Muscle layer of duodenum (tissue), 2 donors: ENCODE measurements at regions not wholly inside any gene's neighbourhood (a gene's known extent, or its start where the extent isn't known, plus 50 kb on each side); places are given as distances from the start of the nearest gene placed in this dataset.
"Not testable (repeated sequence)": the region's sequence is repeated elsewhere in the genome, so short reads cannot be mapped to it uniquely, and the experiment has no call there.

Source experiments
- H3K27ac ChIP-seq: one replicate; pipeline ENCODE4 v1.7.0; 2013; ENCODE audit warnings: mild to moderate bottlenecking, low read length
- H3K27me3 ChIP-seq: one replicate; pipeline ENCODE4 v1.7.0; 2013; ENCODE audit warnings: low read depth, mild to moderate bottlenecking, control low read depth, low read length
- H3K36me3 ChIP-seq, 2 donors: one replicate each; pipeline ENCODE4 v1.7.0; 2013; ENCODE audit warnings: low read length in 2 of 2, control low read depth in 1 of 2, mild to moderate bottlenecking in 1 of 2; ENCODE audit not compliant: insufficient read depth in 2 of 2, control insufficient read depth in 1 of 2
- H3K4me1 ChIP-seq, 2 donors: one replicate each; pipeline ENCODE4 v1.7.0; 2013; ENCODE audit warnings: low read length in 2 of 2, mild to moderate bottlenecking in 2 of 2, control low read depth in 1 of 2, moderate library complexity in 1 of 2; ENCODE audit not compliant: insufficient read depth in 2 of 2, control insufficient read depth in 1 of 2
- H3K4me3 ChIP-seq, 2 donors: one replicate each; pipeline ENCODE4 v1.7.0; 2013; ENCODE audit warnings: low read length in 2 of 2, low read depth in 1 of 2, mild to moderate bottlenecking in 1 of 2
- H3K9me3 ChIP-seq, 2 donors: one replicate each; pipeline ENCODE4 v1.7.0; 2013; ENCODE audit warnings: low read length in 2 of 2, control low read depth in 1 of 2, mild to moderate bottlenecking in 1 of 2; ENCODE audit not compliant: control insufficient read depth in 1 of 2
- donor health status: healthy.

- not testable (repeated sequence) for H3K4me3 ChIP-seq, H3K36me3 ChIP-seq, H3K9me3 ChIP-seq, H3K27ac ChIP-seq, H3K4me1 ChIP-seq, H3K27me3 ChIP-seq
These were observed 238.1 kb downstream of the GOLGA6L6 start for GRCh38 chr15:20303248-20304171.

- not testable (repeated sequence) for H3K4me3 ChIP-seq, H3K4me1 ChIP-seq, H3K36me3 ChIP-seq, H3K27me3 ChIP-seq, H3K27ac ChIP-seq, H3K9me3 ChIP-seq
These were observed 239.2 kb downstream of the GOLGA6L6 start for GRCh38 chr15:20302141-20303069.

DNA sequence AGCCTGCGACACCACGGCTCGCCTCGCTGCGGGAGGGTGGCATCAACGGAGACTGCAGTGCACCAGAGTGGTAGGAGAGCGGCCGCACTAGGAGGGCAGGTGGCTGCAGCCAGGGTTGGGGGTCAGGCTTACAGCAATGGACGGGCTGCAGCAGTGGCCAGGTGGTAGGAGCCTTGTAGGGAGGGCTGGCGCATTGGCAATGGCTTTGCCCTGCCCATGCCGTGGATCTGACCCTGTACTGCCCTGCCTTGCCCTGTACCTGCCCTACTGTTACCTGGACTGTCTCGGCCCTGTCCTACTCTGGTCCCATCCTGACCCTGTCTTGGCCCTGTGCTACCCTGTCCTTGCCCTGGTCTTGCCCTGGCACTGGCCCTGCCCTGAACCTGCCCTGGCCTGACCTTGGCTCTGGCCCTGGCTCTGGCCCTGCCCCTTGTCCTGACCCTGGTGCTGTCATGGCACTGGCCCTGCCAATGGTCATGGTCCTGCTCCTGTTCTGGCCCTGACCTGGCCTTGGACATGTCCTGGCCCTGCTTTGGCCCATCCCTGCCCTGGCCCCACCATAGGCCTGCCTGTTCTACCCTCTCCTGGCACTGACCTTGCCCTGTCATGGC is 240.0 kb downstream of the GOLGA6L6 start:
- not testable (repeated sequence) for H3K9me3 ChIP-seq, H3K27ac ChIP-seq, H3K27me3 ChIP-seq, H3K4me1 ChIP-seq, H3K4me3 ChIP-seq, H3K36me3 ChIP-seq

- H3K27ac ChIP-seq, H3K4me1 ChIP-seq, H3K27me3 ChIP-seq: not testable (repeated sequence)
These were observed 240.6 kb downstream of the GOLGA6L6 start for GRCh38 chr15:20301041-20301390.

DNA sequence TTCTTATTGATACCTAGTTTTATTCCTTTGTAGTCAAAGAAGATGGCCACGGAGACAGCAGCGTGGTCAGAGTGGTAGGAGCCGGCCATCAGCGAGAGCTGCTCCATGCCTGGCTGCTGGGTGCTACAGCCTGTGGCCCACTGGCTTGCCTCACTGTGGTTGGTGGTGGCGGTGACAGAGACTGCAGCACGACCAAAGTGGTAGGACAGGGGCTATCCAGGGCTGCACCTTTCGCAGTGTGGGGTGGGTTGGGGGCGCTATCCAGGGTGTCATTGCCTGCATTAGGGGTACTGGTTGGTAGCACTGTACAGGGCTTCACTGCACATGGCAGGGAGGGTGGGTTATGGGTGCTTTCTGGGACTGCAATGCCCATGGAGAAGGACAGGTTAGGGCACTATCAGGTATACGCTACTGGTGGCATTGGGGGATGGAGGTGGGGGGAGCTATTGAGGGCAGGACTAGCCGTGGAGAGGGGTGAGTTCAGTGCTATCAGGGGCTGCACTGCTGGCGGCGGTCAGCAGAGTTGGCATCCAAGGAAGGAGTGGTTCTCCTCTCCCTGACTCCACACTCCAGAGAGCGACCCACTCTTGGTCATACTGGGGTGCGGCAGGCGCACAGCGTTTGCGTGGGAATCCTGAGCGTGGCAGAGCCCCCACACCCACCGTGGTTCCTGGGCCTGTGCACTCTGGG is 241.1 kb downstream of the GOLGA6L6 start:
- H3K27ac ChIP-seq, H3K9me3 ChIP-seq, H3K36me3 ChIP-seq, H3K27me3 ChIP-seq, H3K4me3 ChIP-seq, H3K4me1 ChIP-seq: not testable (repeated sequence)

More at GRCh38 chr15:20301041-20301390, 240.6 kb downstream of the GOLGA6L6 start:
- H3K4me3 ChIP-seq, H3K9me3 ChIP-seq, H3K36me3 ChIP-seq: not testable (repeated sequence)

- H3K4me1 ChIP-seq, H3K4me3 ChIP-seq, H3K27me3 ChIP-seq, H3K9me3 ChIP-seq, H3K27ac ChIP-seq, H3K36me3 ChIP-seq: not testable (repeated sequence)
These were observed 243.9 kb downstream of the GOLGA6L6 start for GRCh38 chr15:20297603-20298123.

DNA sequence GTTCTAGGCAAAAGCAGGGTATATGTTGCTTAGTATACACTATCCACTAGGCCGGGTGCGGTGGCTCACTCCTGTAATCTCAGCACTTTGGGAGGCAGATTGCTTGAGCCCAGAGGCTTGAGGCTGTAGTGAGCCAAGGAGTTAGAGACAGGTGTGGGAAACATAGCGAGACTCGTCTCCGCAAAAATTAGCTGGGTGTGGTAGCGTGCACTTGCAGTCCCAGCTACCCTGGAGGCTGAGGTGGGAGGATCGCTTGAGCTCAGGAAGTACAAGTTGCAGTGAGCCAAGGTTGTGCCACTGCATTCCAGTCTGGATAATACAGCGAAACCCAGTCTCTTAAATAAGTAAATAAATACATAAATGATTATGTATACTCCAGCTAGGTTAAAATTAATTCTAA is 245.3 kb downstream of the GOLGA6L6 start:
- H3K9me3 ChIP-seq, H3K27ac ChIP-seq, H3K4me1 ChIP-seq, H3K27me3 ChIP-seq, H3K36me3 ChIP-seq, H3K4me3 ChIP-seq: not testable (repeated sequence)

DNA sequence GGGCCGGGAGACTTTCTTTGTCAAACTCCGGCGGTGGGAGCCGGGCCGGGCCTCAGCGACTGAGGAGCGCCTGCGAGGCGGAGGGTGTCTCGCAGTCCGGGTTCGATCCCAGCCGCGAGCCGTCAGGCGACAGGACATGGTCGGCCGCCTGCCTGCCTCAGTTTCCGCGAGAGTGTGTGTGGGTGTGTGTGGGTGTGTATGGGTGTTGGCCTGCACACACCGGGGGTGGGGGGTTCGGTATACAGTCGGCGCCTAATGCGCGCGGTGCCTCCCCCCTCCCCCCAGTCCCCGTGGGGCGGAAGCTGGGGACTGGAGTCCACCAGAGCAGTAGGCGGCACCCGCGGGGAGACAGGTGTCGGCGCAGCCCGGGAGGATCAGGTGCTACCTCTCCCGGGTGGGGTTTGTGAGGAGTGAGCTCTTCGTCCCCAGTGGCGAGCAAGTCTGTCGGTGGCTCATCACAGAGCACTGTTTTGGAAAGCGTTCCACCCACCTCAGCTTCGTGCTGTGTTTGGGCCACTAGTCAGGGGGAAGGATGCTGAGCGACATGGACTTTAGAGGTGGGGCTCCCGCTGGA is 246.3 kb downstream of the GOLGA6L6 start:
- no peak overlapping the region for H3K27ac ChIP-seq
- no peaks in the 10 kb centered on the region for H3K27me3 ChIP-seq
- H3K4me3 ChIP-seq = no peak overlapping the region
- peaks cover 0 to 7% of the 10 kb centered on the region in 2 donors for H3K9me3 ChIP-seq
- no peaks in the 10 kb centered on the region for H3K36me3 ChIP-seq
- no peaks in the 10 kb centered on the region for H3K4me1 ChIP-seq

GRCh38 chr15:20294651-20295237 is 246.9 kb downstream of the GOLGA6L6 start:
- Histone ChIP-seq H3K9me3 (peaks cover 0 to 7% of the 10 kb centered on the region in 2 donors), H3K27me3 (no peaks in the 10 kb centered on the region), H3K4me3 (no peak overlapping the region), H3K4me1 (no peaks in the 10 kb centered on the region), H3K27ac (no peak overlapping the region), H3K36me3 (no peaks in the 10 kb centered on the region)

DNA sequence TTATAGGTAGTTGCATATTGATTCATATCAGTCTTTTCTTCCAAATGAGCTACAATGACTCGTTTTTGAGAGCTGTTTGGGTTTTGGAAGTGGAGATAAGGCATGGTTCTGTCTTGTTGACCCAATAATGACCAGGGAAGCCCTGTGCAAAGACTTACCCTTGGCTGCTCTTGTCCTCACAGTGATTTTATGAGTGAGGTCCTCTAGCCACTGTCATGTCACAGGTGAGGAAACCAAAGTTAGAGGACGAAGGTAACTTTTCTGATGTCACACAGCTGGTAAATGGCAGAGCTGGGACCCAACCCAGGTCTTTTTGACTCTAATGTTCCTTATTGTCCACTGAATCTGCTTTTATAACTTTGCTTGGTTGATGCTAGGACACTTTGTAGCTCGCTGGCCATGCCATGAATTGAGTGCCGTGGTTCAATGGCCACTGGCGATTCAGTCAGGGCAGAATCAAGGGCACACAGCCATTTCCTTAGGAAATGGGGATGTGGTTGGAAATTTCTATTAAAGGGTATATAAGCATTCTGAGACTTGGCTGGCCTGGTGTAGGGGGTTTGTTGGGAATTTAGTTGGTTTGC is 249.1 kb downstream of the GOLGA6L6 start:
- H3K4me3 ChIP-seq, H3K36me3 ChIP-seq, H3K27me3 ChIP-seq, H3K4me1 ChIP-seq, H3K27ac ChIP-seq, H3K9me3 ChIP-seq: not testable (repeated sequence)
